Panc1 (cell line): ENCODE measurements at regions not wholly inside any gene's neighbourhood (a gene's known extent, or its start where the extent isn't known, plus 50 kb on each side); places are given as distances from the start of the nearest gene placed in this dataset.

Source experiments
- ATAC-seq: fragments of 200-7000 bp; cut with Tn5 transposase; 2 replicates; pipeline ENCODE4 v1.9.1; 2020; ENCODE audit warnings: mild to moderate bottlenecking, moderate library complexity
- BruUV-seq: library from RNA; stranded (reverse); fragments of 400-500 nt; replicated peaks from 2 replicates; lab custom pipeline; 2021; lab: Mats Ljungman, UMichigan
- CTCF ChIA-PET: fragments of 300-600 bp; sonication (Branson Sonifier 250); formaldehyde crosslinking; loops from one replicate; lab custom pipeline; 2022; ENCODE audit warnings: antibody characterized with exemption; lab: Charles Lee
- POLR2A ChIA-PET: fragments of 300-600 bp; sonication (Branson Sonifier 250); formaldehyde crosslinking; loops from one replicate; lab custom pipeline; 2022; ENCODE audit warnings: antibody characterized with exemption; lab: Charles Lee
- DNase-seq: peaks from one replicate; pipeline ENCODE4 v3.0.0-alpha.2; 2010; ENCODE audit warnings: low read depth, low spot score
- H3K27ac ChIP-seq: 2 replicates; pipeline ENCODE4 v1.5.1; 2011; ENCODE audit warnings: mild to moderate bottlenecking, low read length, inconsistent platforms
- H3K27me3 ChIP-seq: fragments of 200-500 bp; sonication (Bioruptor generic); 2 replicates; pipeline ENCODE4 v1.6.0; 2014; ENCODE audit warnings: low read length, inconsistent platforms; ENCODE audit not compliant: control insufficient read depth, insufficient read depth
- H3K36me3 ChIP-seq: fragments of 200-500 bp; sonication (Bioruptor generic); 2 replicates; pipeline ENCODE4 v1.5.1; 2014; ENCODE audit warnings: inconsistent platforms, mild to moderate bottlenecking, low read length, moderate library complexity; ENCODE audit not compliant: control insufficient read depth, insufficient read depth
- H3K4me1 ChIP-seq: 2 replicates; pipeline ENCODE4 v1.5.1; 2011; ENCODE audit warnings: inconsistent platforms, mild to moderate bottlenecking, low read length, moderate library complexity; ENCODE audit not compliant: control insufficient read depth, insufficient read depth
- H3K4me3 ChIP-seq, 2 experiments: 2 replicates each; pipeline ENCODE4 v1.5.1; 2011 to 2012; ENCODE audit warnings: low read depth in 2 of 2, low read length in 2 of 2, mild to moderate bottlenecking in 2 of 2, inconsistent platforms in 1 of 2, moderate library complexity in 1 of 2
- H3K9me3 ChIP-seq: fragments of 200-500 bp; sonication (Bioruptor generic); 2 replicates; pipeline ENCODE4 v1.5.1; 2014; ENCODE audit warnings: low read depth, mild to moderate bottlenecking, inconsistent platforms, low read length, moderate library complexity; ENCODE audit not compliant: control insufficient read depth, insufficient read depth
- CTCF ChIP-seq: fragments of 450-650 bp; IDR thresholded peaks from 2 replicates; pipeline ENCODE4 v1.5.1; 2017; ENCODE audit warnings: mild to moderate bottlenecking
- POLR2AphosphoS5 ChIP-seq: IDR thresholded peaks from 2 replicates; pipeline ENCODE4 v1.6.1; 2012; ENCODE audit warnings: mild to moderate bottlenecking, low read depth, low read length, moderate library complexity
- REST ChIP-seq, 2 experiments: IDR thresholded peaks; 2 replicates each; pipeline ENCODE4 v1.6.1; 2011 to 2012; ENCODE audit warnings: low read depth in 2 of 2, control low read depth in 1 of 2, low read length in 1 of 2, mild to moderate bottlenecking in 1 of 2, moderate library complexity in 1 of 2; ENCODE audit not compliant: insufficient read depth in 1 of 2
- SIN3A ChIP-seq: IDR thresholded peaks from 2 replicates; pipeline ENCODE4 v1.6.1; 2012; ENCODE audit warnings: low read depth, mild to moderate bottlenecking, low read length, moderate library complexity, borderline replicate concordance; ENCODE audit not compliant: insufficient read depth
- TCF7L2 ChIP-seq: IDR thresholded peaks from 2 replicates; pipeline ENCODE4 v1.6.1; 2011; ENCODE audit warnings: mild to moderate bottlenecking, low read depth, low read length, inconsistent platforms
- in situ Hi-C: cut with HindIII; loops from 2 replicates; pipeline ENCODE4 v1.10.0; 2016; ENCODE audit warnings: low sequenced_read_pairs, low pct_unique_long_range_greater_than_20kb
- intact Hi-C: fragments of 100-400 bp; cut with micrococcal nuclease; formaldehyde crosslinking; loops from one replicate; pipeline ENCODE4 v1.10.0; 2022; ENCODE audit not compliant: unreplicated experiment

- TF ChIP-seq TCF7L2 (no peak), POLR2AphosphoS5 (no peak), CTCF (no peak), REST (IDR thresholded peaks at IDR 0.05; ENCODE audit: insufficient read depth in 1 of 2, low read depth in 2 of 2, low read length in 1 of 2) (no peak), SIN3A (no peak)
- Histone ChIP-seq H3K27me3 (no peaks in the 10 kb centered on the region), H3K36me3 (no peaks in the 10 kb centered on the region), H3K27ac (no peak overlapping the region), H3K4me1 (no peaks in the 10 kb centered on the region), H3K4me3 (no peak overlapping the region), H3K9me3 (no peaks in the 10 kb centered on the region)
- peak; percentile 48 for DNase-seq
- in situ Hi-C loops, result no loop called here
- ChIA-PET CTCF (no interaction called here), POLR2A (no interaction called here)
- no peak for ATAC-seq
- intact Hi-C loops, result no loop called here
- BruUV-seq, result no TSS peak
Observed at GRCh38 chr6:49326347-49326746, 136.7 kb downstream of the MMUT start.

- H3K4me3 ChIP-seq, result no peak overlapping the region
- DNase-seq (no peak), ATAC-seq (no peak)
- intact Hi-C loops, result no loop called here
- BruUV-seq, result no TSS peak
- no peaks in the 10 kb centered on the region for H3K36me3 ChIP-seq
- no peak for TF ChIP-seq POLR2AphosphoS5
- in situ Hi-C loops, result no loop called here
- no peaks in the 10 kb centered on the region for H3K27me3 ChIP-seq
- CTCF ChIA-PET, result no interaction called here
- no peaks in the 10 kb centered on the region for H3K4me1 ChIP-seq
- POLR2A ChIA-PET, result no interaction called here
- H3K27ac ChIP-seq, result no peak overlapping the region
- no peaks in the 10 kb centered on the region for H3K9me3 ChIP-seq
Observed at GRCh38 chr6:49325891-49326290, 137.2 kb downstream of the MMUT start.

GRCh38 chr6:49322861-49323260 lies 140.2 kb downstream of the MMUT start:
- no peaks in the 10 kb centered on the region for H3K4me1 ChIP-seq
- H3K36me3 ChIP-seq, result no peaks in the 10 kb centered on the region
- H3K9me3 ChIP-seq, result no peaks in the 10 kb centered on the region
- TF ChIP-seq CTCF (no peak), TCF7L2 (no peak), POLR2AphosphoS5 (no peak), REST (IDR thresholded peaks at IDR 0.05; ENCODE audit: insufficient read depth in 1 of 2, low read depth in 2 of 2, low read length in 1 of 2) (no peak), SIN3A (no peak)
- DNase-seq (no peak), ATAC-seq (no peak)
- ChIA-PET POLR2A (no interaction called here), CTCF (no interaction called here)
- H3K4me3 ChIP-seq, result no peak overlapping the region
- in situ Hi-C loops (no loop called here), intact Hi-C loops (no loop called here)
- no TSS peak for BruUV-seq
- H3K27ac ChIP-seq, result no peak overlapping the region
- no peaks in the 10 kb centered on the region for H3K27me3 ChIP-seq
